SK-N-SH treated with all-trans-retinoic acid at 6 μM for 48 hours (cell line): ENCODE measurements at regions not wholly inside any gene's neighbourhood (a gene's known extent, or its start where the extent isn't known, plus 50 kb on each side); places are given as distances from the start of the nearest gene placed in this dataset.

Experiments
- ARNTL ChIP-seq: fragments of 450-650 bp; formaldehyde crosslinking; IDR thresholded peaks from 2 replicates; pipeline ENCODE4 v1.5.0; 2020; ENCODE audit warnings: low read depth, mild to moderate bottlenecking, moderate library complexity, borderline replicate concordance
- GLIS3 ChIP-seq: fragments of 250-450 bp; sonication (Bioruptor Pico); IDR thresholded peaks from 2 replicates; pipeline ENCODE4 v1.5.0; 2020; ENCODE audit warnings: mild to moderate bottlenecking, moderate library complexity
- ISL1 ChIP-seq: fragments of 250-450 bp; sonication (Bioruptor Pico); IDR thresholded peaks from 2 replicates; pipeline ENCODE4 v2.1.2; 2022; ENCODE audit warnings: mild to moderate bottlenecking, moderate library complexity
- PPARA ChIP-seq: fragments of 250-450 bp; sonication (Bioruptor Pico); IDR thresholded peaks from 2 replicates; pipeline ENCODE4 v1.5.0; 2020; ENCODE audit warnings: mild to moderate bottlenecking, borderline replicate concordance
- RARB ChIP-seq: fragments of 250-450 bp; sonication (Bioruptor Pico); IDR thresholded peaks from 2 replicates; pipeline ENCODE4 v1.8.0; 2021; ENCODE audit warnings: mild to moderate bottlenecking, moderate library complexity
- TOX ChIP-seq: fragments of 250-450 bp; sonication (Bioruptor Pico); IDR thresholded peaks from 2 replicates; pipeline ENCODE4 v1.8.0; 2021; ENCODE audit warnings: mild to moderate bottlenecking, moderate library complexity, borderline replicate concordance
- ZFP3 ChIP-seq: fragments of 250-450 bp; sonication (Bioruptor Pico); IDR thresholded peaks from 2 replicates; pipeline ENCODE4 v1.5.0; 2020; ENCODE audit warnings: mild to moderate bottlenecking, moderate library complexity
- ZNF70 ChIP-seq: fragments of 450-650 bp; formaldehyde crosslinking; IDR thresholded peaks from 2 replicates; pipeline ENCODE4 v1.5.0; 2020; ENCODE audit warnings: mild to moderate bottlenecking, moderate library complexity
- ZNF8 ChIP-seq: fragments of 450-650 bp; formaldehyde crosslinking; IDR thresholded peaks from 2 replicates; pipeline ENCODE4 v1.5.0; 2020; ENCODE audit warnings: mild to moderate bottlenecking, moderate library complexity
- TF ChIP-seq, protein P1 (sequence below): fragments of 250-450 bp; sonication (Bioruptor Pico); IDR thresholded peaks from 2 replicates; pipeline ENCODE4 v1.8.0; 2020; ENCODE audit warnings: mild to moderate bottlenecking, moderate library complexity, borderline replicate concordance
- TF ChIP-seq, protein P2 (sequence below): fragments of 250-450 bp; sonication (Bioruptor Pico); IDR thresholded peaks from 2 replicates; pipeline ENCODE4 v1.8.0; 2021; ENCODE audit warnings: low read depth, mild to moderate bottlenecking, moderate library complexity, borderline replicate concordance
- TF ChIP-seq, protein P3 (sequence below): fragments of 250-450 bp; sonication (Bioruptor Pico); IDR thresholded peaks from 2 replicates; pipeline ENCODE4 v1.5.1; 2020; ENCODE audit warnings: low read depth, mild to moderate bottlenecking, moderate library complexity

DNA sequence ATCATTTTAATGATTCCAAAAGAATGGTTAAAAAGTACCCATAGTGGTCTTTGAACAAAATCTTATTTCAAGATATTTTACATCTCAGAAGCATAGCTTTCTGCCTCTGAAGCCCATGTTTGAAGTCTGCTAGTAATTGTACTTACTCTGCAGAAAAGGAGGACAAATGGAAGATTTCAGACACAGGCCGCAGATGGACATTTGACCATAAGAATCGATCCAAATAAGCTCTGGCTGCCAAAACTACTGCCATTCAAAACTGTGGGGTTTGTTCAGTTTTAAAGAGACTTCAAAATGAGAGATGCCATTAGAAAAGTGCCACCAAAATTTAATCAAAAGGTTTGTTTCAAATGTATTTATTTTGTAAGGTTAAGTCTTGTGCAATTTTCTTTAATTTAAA is 306.7 kb downstream of the DTWD2 start:
- no peak for TF ChIP-seq GLIS3
- TF ChIP-seq, protein P1, sequence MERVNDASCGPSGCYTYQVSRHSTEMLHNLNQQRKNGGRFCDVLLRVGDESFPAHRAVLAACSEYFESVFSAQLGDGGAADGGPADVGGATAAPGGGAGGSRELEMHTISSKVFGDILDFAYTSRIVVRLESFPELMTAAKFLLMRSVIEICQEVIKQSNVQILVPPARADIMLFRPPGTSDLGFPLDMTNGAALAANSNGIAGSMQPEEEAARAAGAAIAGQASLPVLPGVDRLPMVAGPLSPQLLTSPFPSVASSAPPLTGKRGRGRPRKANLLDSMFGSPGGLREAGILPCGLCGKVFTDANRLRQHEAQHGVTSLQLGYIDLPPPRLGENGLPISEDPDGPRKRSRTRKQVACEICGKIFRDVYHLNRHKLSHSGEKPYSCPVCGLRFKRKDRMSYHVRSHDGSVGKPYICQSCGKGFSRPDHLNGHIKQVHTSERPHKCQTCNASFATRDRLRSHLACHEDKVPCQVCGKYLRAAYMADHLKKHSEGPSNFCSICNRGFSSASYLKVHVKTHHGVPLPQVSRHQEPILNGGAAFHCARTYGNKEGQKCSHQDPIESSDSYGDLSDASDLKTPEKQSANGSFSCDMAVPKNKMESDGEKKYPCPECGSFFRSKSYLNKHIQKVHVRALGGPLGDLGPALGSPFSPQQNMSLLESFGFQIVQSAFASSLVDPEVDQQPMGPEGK (CRISPR knock-in tag): no peak
- TF ChIP-seq ISL1 (CRISPR knock-in tag): no peak
- no peak for TF ChIP-seq TOX (CRISPR knock-in tag)
- no peak for TF ChIP-seq RARB (CRISPR knock-in tag)
- TF ChIP-seq PPARA (CRISPR knock-in tag): no peak
- TF ChIP-seq ZNF70 (CRISPR knock-in tag): no peak
- TF ChIP-seq, protein P2, sequence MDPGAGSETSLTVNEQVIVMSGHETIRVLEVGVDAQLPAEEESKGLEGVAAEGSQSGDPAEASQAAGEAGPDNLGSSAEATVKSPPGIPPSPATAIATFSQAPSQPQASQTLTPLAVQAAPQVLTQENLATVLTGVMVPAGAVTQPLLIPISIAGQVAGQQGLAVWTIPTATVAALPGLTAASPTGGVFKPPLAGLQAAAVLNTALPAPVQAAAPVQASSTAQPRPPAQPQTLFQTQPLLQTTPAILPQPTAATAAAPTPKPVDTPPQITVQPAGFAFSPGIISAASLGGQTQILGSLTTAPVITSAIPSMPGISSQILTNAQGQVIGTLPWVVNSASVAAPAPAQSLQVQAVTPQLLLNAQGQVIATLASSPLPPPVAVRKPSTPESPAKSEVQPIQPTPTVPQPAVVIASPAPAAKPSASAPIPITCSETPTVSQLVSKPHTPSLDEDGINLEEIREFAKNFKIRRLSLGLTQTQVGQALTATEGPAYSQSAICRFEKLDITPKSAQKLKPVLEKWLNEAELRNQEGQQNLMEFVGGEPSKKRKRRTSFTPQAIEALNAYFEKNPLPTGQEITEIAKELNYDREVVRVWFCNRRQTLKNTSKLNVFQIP (CRISPR knock-in tag): no peak
- TF ChIP-seq, protein P3, sequence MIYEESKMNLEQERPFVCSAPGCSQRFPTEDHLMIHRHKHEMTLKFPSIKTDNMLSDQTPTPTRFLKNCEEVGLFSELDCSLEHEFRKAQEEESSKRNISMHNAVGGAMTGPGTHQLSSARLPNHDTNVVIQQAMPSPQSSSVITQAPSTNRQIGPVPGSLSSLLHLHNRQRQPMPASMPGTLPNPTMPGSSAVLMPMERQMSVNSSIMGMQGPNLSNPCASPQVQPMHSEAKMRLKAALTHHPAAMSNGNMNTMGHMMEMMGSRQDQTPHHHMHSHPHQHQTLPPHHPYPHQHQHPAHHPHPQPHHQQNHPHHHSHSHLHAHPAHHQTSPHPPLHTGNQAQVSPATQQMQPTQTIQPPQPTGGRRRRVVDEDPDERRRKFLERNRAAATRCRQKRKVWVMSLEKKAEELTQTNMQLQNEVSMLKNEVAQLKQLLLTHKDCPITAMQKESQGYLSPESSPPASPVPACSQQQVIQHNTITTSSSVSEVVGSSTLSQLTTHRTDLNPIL: no peak
- TF ChIP-seq ZFP3 (CRISPR knock-in tag): no peak
- no peak for TF ChIP-seq ARNTL (CRISPR knock-in tag)
- TF ChIP-seq ZNF8 (CRISPR knock-in tag): no peak
